ENCODE measurements at regions not wholly inside any gene's neighbourhood (a gene's known extent, or its start where the extent isn't known, plus 50 kb on each side); places are given as distances from the start of the nearest gene placed in this dataset.

DNA sequence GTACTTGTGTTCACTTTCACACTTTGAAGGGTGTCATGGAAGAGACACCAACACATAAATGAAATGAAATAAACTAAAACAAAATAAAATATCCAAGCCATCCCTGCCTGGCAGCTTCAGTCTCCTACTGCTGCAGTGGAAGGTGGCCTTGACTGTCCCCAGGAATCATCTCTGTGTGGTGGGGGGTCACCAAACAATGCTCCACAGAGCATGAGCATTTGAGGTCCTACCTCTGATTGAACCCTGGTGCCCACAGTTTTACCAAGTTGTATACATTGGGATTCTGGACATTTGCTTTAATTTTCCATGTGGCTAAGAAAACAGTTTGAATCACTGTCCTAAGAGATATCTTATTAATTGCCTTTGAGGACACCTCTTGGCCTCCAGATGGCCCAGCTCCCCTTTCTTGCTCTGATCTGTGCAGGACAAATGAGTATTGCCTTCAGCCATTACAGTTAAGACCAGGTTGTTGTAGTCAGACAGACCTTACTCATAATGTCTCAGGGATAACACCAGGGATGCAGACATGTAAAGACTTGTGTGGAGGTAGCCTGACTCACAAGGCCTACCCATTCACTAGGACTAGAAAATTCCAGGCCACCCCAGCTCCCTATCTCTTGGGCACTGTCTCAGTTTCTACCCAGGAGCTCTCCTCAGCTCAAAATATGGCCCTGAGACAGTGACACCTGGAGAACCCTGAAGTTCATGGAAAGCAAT, 195.0 kb downstream of the MYCN start:
- TF ChIP-seq ZNF274 (IDR thresholded peaks at IDR 0.05; ENCODE audit: borderline replicate concordance, extremely low read depth, low read length), result no peak
- TF ChIP-seq GTF2F1 (IDR thresholded peaks at IDR 0.05; ENCODE audit: borderline replicate concordance, low read depth, low read length), result no peak
- Histone ChIP-seq H2AFZ (ENCODE audit: low read length) (no peak overlapping the region), H3K79me2 (ENCODE audit: control insufficient read depth in 1 of 2, insufficient read depth in 2 of 2, low read length in 2 of 2) (no peaks in the 10 kb centered on the region), H3K79me1 (ENCODE audit: low read depth, low read length) (no peaks in the 10 kb centered on the region), H2BK120ac (replicated peaks; ENCODE audit: low read depth, low read length) (no peak overlapping the region), H2BK5ac (ENCODE audit: low read depth, low read length) (no peak overlapping the region), H2BK20ac (ENCODE audit: low read length) (no peak overlapping the region), H3K23me2 (ENCODE audit: low read depth, low read length) (peaks cover 2% of the 10 kb centered on the region; the same call in 1 of the 2 replicates), H3K14ac (ENCODE audit: insufficient read length) (no peak overlapping the region), H3K18ac (ENCODE audit: extremely low read depth, low read length) (no peak overlapping the region), H4K5ac (ENCODE audit: insufficient read length, low read depth, low read length) (no peak overlapping the region), H3K27ac (ENCODE audit: low read depth, low read length) (no peak overlapping the region), H3K4ac (replicated peaks; ENCODE audit: insufficient read length, low read depth, low read length) (no peak overlapping the region), H3K4me3 (ENCODE audit: extremely low read depth in 1 of 4, insufficient read depth in 2 of 4, low read depth in 3 of 4, low read length in 4 of 4) (no peak overlapping the region), H3K27me3 (replicated peaks in 1 of 4; ENCODE audit: control insufficient read depth in 3 of 4, extremely low read depth in 1 of 4, insufficient read depth in 3 of 4, low read length in 3 of 4) (no peaks in the 10 kb centered on the region), H4K91ac (replicated peaks; ENCODE audit: insufficient read length, low read length) (no peak overlapping the region), H3K56ac (replicated peaks; ENCODE audit: insufficient read length, low read depth, low read length) (no peak overlapping the region), H4K20me1 (replicated peaks in 1 of 2; ENCODE audit: control insufficient read depth in 1 of 2, insufficient read depth in 2 of 2, low read length in 2 of 2) (no peaks in the 10 kb centered on the region), H4K8ac (ENCODE audit: extremely low read depth, insufficient read depth, low read length) (no peak overlapping the region), H3K23ac (ENCODE audit: insufficient read length) (no peak overlapping the region), H3K9me3 (ENCODE audit: insufficient read depth in 2 of 2, low read depth in 1 of 2, low read length in 1 of 2) (no peaks in the 10 kb centered on the region), H2BK12ac (ENCODE audit: low read depth, low read length) (no peak overlapping the region), H3K9ac (replicated peaks in 1 of 4; ENCODE audit: extremely low read depth in 1 of 4, low read depth in 3 of 4, low read length in 3 of 4) (no peak overlapping the region), H2BK15ac (ENCODE audit: low read length) (no peak overlapping the region), H3K4me1 (replicated peaks in 1 of 4; ENCODE audit: control insufficient read depth in 3 of 4, insufficient read depth in 4 of 4, low read length in 3 of 4) (peaks cover 0 to 3% (median 0%) of the 10 kb centered on the region in 4 experiments; a peak in 1 of 7 replicates), H3K4me2 (ENCODE audit: insufficient read depth in 1 of 2, low read depth in 2 of 2, low read length in 2 of 2) (no peak overlapping the region), H2AK5ac (ENCODE audit: low read depth, low read length) (no peak overlapping the region), H3K36me3 (ENCODE audit: control insufficient read depth in 2 of 4, insufficient read depth in 4 of 4, low read length in 3 of 4) (no peaks in the 10 kb centered on the region)
- FAIRE-seq (no peak), DNase-seq (ENCODE audit: low read depth in 1 of 2, low spot score in 2 of 2) (peak in 1 of 2 experiments; percentile 10)
- CTCF ChIA-PET (ENCODE audit: partially characterized antibody), result interaction anchor here (0.9 to 4.0 kb wide), 4 partner anchors 8 to 196 kb away, joined by 3 to 14 read pairs (median 4); partner anchors contain the start of gene MYCN
- POLR2A ChIA-PET (ENCODE audit: partially characterized antibody), result no interaction called here

Data from H1 (cell line).